ENCODE measurements at regions not wholly inside any gene's neighbourhood (a gene's known extent, or its start where the extent isn't known, plus 50 kb on each side); places are given as distances from the start of the nearest gene placed in this dataset.
"Not testable (repeated sequence)": the region's sequence is repeated elsewhere in the genome, so short reads cannot be mapped to it uniquely, and the experiment has no call there.

DNA sequence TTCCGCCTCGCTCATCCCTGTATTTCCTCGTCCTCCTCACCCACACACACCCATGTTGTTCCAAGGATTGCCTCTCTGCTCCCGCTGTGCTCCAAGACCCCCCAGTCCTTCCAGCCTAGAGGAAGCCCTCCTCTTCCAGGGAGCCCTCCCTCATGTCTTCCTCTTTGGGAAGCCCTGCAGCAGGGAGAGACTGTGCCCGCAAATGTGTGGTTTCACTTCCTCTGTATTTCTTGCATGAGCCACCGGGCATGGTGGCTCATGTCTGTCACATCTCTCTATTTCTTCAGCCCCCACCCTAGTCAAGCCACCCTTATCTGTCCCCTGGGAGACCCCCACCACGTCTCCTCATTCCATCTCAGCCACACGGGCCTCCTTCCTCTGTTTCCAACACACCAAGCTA is 57.5 kb upstream of the PAX7 start:
- TF ChIP-seq, protein P1, sequence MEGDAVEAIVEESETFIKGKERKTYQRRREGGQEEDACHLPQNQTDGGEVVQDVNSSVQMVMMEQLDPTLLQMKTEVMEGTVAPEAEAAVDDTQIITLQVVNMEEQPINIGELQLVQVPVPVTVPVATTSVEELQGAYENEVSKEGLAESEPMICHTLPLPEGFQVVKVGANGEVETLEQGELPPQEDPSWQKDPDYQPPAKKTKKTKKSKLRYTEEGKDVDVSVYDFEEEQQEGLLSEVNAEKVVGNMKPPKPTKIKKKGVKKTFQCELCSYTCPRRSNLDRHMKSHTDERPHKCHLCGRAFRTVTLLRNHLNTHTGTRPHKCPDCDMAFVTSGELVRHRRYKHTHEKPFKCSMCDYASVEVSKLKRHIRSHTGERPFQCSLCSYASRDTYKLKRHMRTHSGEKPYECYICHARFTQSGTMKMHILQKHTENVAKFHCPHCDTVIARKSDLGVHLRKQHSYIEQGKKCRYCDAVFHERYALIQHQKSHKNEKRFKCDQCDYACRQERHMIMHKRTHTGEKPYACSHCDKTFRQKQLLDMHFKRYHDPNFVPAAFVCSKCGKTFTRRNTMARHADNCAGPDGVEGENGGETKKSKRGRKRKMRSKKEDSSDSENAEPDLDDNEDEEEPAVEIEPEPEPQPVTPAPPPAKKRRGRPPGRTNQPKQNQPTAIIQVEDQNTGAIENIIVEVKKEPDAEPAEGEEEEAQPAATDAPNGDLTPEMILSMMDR (IDR thresholded peaks at IDR 0.05; ENCODE audit: insufficient read depth, low read length, missing control alignments): no peak
- CTCF ChIA-PET: interaction anchor here (0.8 to 1.4 kb wide), 4 partner anchors 8 to 912 kb away, joined by 3 to 6 read pairs (median 3); no protein-coding TSS in a partner anchor
- DNase-seq (ENCODE audit: low read depth, low spot score): no peak
- H3K4me3 ChIP-seq (ENCODE audit: low read depth, low read length): no peak overlapping the region
- POLR2A ChIA-PET: no interaction called here

DNA sequence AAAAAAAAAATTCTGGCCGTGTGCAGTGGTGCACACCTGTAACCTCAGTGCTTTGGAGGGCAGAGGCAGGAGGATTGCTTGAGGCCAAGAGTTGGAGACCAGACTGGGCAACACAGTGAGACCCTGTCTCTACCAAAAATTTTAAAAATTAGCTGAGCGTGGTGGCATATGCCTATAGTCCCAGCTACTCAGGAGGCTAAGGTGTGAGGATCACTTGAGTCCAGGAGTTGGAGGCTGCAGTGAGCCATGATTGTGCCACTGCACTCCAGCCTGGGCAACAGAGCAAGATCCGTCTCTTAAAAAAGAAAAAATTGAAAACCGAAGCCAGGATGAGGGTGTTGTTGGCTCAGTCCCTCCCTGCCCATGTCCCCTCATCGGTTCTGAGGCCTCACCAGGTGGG is 55.9 kb upstream of the PAX7 start:
- CTCF ChIA-PET: interaction anchor here (1.1 to 3.9 kb wide), 10 partner anchors 9 to 1080 kb away, joined by 3 to 24 read pairs (median 6); no protein-coding TSS in a partner anchor
- POLR2A ChIA-PET: no interaction called here
- H3K4me3 ChIP-seq (ENCODE audit: low read depth, low read length): no peak overlapping the region
- TF ChIP-seq, protein P1 (IDR thresholded peaks at IDR 0.05; ENCODE audit: insufficient read depth, low read length, missing control alignments): no peak
- DNase-seq (ENCODE audit: low read depth, low spot score): no peak

DNA sequence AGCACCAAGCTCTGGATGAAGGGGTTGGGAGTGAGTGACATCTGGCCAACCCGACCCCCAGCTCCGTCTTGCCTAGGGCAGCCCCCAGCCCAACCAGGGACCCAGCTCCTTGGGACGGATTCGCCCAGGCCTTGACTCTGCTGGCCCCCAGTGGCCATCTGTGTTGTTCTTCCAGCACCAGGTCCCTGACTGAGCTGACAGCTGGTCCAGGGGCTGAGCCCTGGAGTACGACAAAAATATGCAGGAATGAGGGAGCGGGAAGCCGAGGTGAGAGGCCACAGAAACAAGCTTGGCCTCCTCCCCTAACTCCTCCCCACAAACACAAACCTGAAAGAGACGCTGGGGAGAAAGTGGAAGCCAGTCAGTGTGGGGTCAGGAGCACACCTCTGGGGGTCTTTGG is 55.0 kb upstream of the PAX7 start:
- no peak for DNase-seq (ENCODE audit: low read depth, low spot score)
- no peak overlapping the region for H3K4me3 ChIP-seq (ENCODE audit: low read depth, low read length)
- POLR2A ChIA-PET: no interaction called here
- CTCF ChIA-PET: interaction anchor here (1.1 to 3.9 kb wide), 10 partner anchors 8 to 1081 kb away, joined by 3 to 24 read pairs (median 6); no protein-coding TSS in a partner anchor
- TF ChIP-seq, protein P1 (IDR thresholded peaks at IDR 0.05; ENCODE audit: insufficient read depth, low read length, missing control alignments): peak; percentile 76

DNA sequence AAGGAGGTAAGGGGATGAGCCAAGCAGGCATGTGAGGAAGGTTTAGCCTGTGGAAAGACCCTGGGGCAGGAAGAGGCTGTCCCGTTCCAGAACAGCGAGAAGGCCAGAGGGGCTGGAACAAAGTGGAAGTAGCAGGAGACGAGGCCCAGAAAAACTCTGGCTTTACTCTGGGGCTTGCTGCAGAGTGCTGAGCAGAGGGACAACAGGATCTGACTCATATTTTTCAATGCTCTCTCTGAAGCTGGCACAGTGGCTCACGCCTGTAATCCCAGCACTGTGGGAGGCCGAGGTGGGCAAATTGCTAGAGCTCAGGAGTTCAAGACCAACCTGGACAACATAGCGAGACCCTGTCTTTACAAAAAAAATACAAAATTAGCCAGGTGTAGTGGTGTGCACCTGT is 52.4 kb upstream of the PAX7 start:
- CTCF ChIA-PET: interaction anchor here (1.2 to 3.8 kb wide), 2 partner anchors 19 to 22 kb away, joined by 3 to 14 read pairs; no protein-coding TSS in a partner anchor
- no peak for DNase-seq (ENCODE audit: low read depth, low spot score)
- TF ChIP-seq, protein P1 (IDR thresholded peaks at IDR 0.05; ENCODE audit: insufficient read depth, low read length, missing control alignments): no peak
- POLR2A ChIA-PET: no interaction called here
- H3K4me3 ChIP-seq (ENCODE audit: low read depth, low read length): no peak overlapping the region

DNA sequence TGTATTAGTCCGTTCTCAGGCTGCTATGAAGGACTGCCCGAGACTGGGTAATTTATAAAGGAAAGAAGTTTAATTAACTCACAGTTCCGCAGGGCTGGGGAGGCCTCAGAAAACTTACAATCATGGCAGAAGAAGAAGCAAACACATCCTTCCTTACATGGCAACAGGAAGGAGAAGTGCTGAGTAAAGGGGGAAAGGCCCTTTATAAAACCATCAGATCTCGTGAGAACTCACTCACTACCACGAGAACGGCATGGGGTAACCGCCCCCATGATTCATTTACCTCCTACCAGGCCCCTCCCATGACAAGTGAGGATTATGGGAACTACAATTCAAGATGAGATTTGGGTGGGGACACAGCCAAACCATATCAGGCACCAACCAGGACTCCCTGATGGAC is 51.4 kb upstream of the PAX7 start:
- CTCF ChIA-PET: interaction anchor here (1.7 kb wide), 1 partner anchor 10 kb away, joined by 5 read pairs; no protein-coding TSS in a partner anchor
- H3K4me3 ChIP-seq (ENCODE audit: low read depth, low read length); POLR2A ChIA-PET; DNase-seq (ENCODE audit: low read depth, low spot score): not testable (repeated sequence)

DNA sequence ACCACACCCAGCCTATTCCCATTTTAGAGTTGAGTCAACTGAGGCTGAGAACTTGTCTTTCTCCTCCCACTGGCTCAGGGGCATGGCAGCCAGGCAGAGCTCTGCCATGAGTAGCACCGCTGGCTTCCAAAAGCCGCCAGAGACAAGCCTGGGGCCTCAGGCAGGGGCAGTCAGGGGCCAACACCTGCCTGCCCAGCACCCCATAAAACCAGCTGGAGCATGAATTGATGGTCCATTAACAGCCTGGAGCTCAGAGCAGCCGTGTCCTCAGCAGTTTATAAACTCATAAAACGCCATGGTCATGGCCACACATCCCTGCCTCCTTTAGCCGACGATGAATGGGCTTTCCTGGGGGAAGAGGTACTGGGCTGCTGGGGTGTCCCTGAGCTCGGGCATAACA is 50.6 kb upstream of the PAX7 start:
- H3K4me3 ChIP-seq (ENCODE audit: low read depth, low read length): no peak overlapping the region
- DNase-seq (ENCODE audit: low read depth, low spot score): no peak
- CTCF ChIA-PET: interaction anchor here (1.7 to 2.6 kb wide), 2 partner anchors 9 to 24 kb away, joined by 5 to 11 read pairs; no protein-coding TSS in a partner anchor
- TF ChIP-seq, protein P1 (IDR thresholded peaks at IDR 0.05; ENCODE audit: insufficient read depth, low read length, missing control alignments): no peak
- POLR2A ChIA-PET: no interaction called here
